HCT116 (cell line): ENCODE measurements at regions not wholly inside any gene's neighbourhood (a gene's known extent, or its start where the extent isn't known, plus 50 kb on each side); places are given as distances from the start of the nearest gene placed in this dataset.

Source experiments
- ATAC-seq: fragments of 200-7000 bp; cut with Tn5 transposase; 2 replicates; pipeline ENCODE4 v1.9.1; 2020; ENCODE audit warnings: mild to moderate bottlenecking, moderate library complexity
- BruUV-seq: library from RNA; stranded (reverse); fragments of 400-500 nt; replicated peaks from 2 replicates; lab custom pipeline; 2021; lab: Mats Ljungman, UMichigan
- CTCF ChIA-PET: fragments of 300-600 bp; sonication (Branson Sonifier 250); formaldehyde crosslinking; loops from one replicate; lab custom pipeline; 2021; ENCODE audit warnings: antibody characterized with exemption; lab: Charles Lee
- POLR2A ChIA-PET: fragments of 300-600, 350-600 bp; sonication (Branson Sonifier 250); formaldehyde crosslinking; loops from one replicate; lab custom pipeline; 2021; ENCODE audit warnings: antibody characterized with exemption; lab: Charles Lee
- RAD21 ChIA-PET, 2 experiments: fragments of 300-600 bp; sonication (Branson Sonifier 250); formaldehyde crosslinking; loops; one replicate each; lab custom pipeline; 2023; ENCODE audit warnings: low total read pairs in 2 of 2; ENCODE audit not compliant: uncharacterized antibody in 2 of 2, unreplicated experiment in 2 of 2, low non-redundant PET in 1 of 2; lab: Charles Lee
- DNase-seq: peaks from one replicate; pipeline ENCODE4 v3.0.0-alpha.2; 2010; ENCODE audit warnings: low read depth, low spot score
- H2AFZ ChIP-seq: fragments of 200-600 bp; shearing (Covaris generic), sonication (generic); 2 replicates; pipeline ENCODE4 v1.6.1; 2017; ENCODE audit warnings: low read depth, mixed run types, mixed read lengths, antibody characterized with exemption, low read length; ENCODE audit not compliant: poor library complexity, severe bottlenecking
- H3K27ac ChIP-seq: 2 replicates; pipeline ENCODE4 v1.5.1; 2012; ENCODE audit warnings: low read depth, low read length
- H3K27me3 ChIP-seq: fragments of 200-600 bp; sonication (generic); 2 replicates; pipeline ENCODE4 v1.6.1; 2016; ENCODE audit warnings: mixed run types, low read length, mixed read lengths; ENCODE audit not compliant: insufficient read depth
- H3K36me3 ChIP-seq, 2 experiments: fragments of 200-500 bp in 1 of 2; fragments of 200-600 bp in 1 of 2; sonication (Bioruptor generic) in 1 of 2; sonication (generic) in 1 of 2; 2 replicates each; pipeline versions ENCODE4 v1.5.1 to v1.6.1; 2014 to 2016; ENCODE audit warnings: low read length in 2 of 2, inconsistent platforms in 1 of 2, mixed read lengths in 1 of 2, mixed run types in 1 of 2; ENCODE audit not compliant: insufficient read depth in 2 of 2, control insufficient read depth in 1 of 2
- H3K4me1 ChIP-seq, 2 experiments: fragments of 200-600 bp in 1 of 2; sonication (generic) in 1 of 2; 2 replicates each; pipeline versions ENCODE4 v1.5.1 to v1.6.1; 2012 to 2017; ENCODE audit warnings: low read length in 2 of 2, inconsistent platforms in 1 of 2, mild to moderate bottlenecking in 1 of 2, mixed read lengths in 1 of 2, mixed run types in 1 of 2, moderate library complexity in 1 of 2; ENCODE audit not compliant: insufficient read depth in 2 of 2, control insufficient read depth in 1 of 2
- H3K4me2 ChIP-seq: fragments of 200-600 bp; sonication (generic); 2 replicates; pipeline ENCODE4 v1.6.1; 2017; ENCODE audit warnings: mixed run types, low read length, mixed read lengths
- H3K4me3 ChIP-seq, 2 experiments: fragments of 200-600 bp in 1 of 2; sonication (generic) in 1 of 2; replicated peaks in 1 of 2; 2 replicates each; pipeline ENCODE4 v1.5.1; 2011 to 2016; ENCODE audit warnings: low read length in 2 of 2, control low read depth in 1 of 2, low read depth in 1 of 2, mild to moderate bottlenecking in 1 of 2, mixed read lengths in 1 of 2, mixed run types in 1 of 2
- H3K79me2 ChIP-seq: fragments of 200-600 bp; sonication (generic); 2 replicates; pipeline ENCODE4 v1.6.1; 2017; ENCODE audit warnings: mild to moderate bottlenecking, mixed run types, low read length, moderate library complexity, mixed read lengths; ENCODE audit not compliant: insufficient read depth
- H3K9ac ChIP-seq: fragments of 200-600 bp; sonication (generic); 2 replicates; pipeline ENCODE4 v1.6.1; 2016; ENCODE audit warnings: low read length, mixed read lengths
- H3K9me2 ChIP-seq: fragments of 200-600 bp; sonication (generic), shearing (Covaris generic); 2 replicates; pipeline ENCODE4 v1.6.1; 2017; ENCODE audit warnings: mixed run types, mild to moderate bottlenecking, moderate library complexity; ENCODE audit not compliant: insufficient read depth
- H3K9me3 ChIP-seq, 2 experiments: fragments of 200-500 bp in 1 of 2; fragments of 200-600 bp in 1 of 2; sonication (Bioruptor generic) in 1 of 2; sonication (generic) in 1 of 2; 2 replicates each; pipeline ENCODE4 v1.6.1; 2014 to 2017; ENCODE audit warnings: low read length in 2 of 2, mixed read lengths in 2 of 2, inconsistent platforms in 1 of 2, low read depth in 1 of 2, mild to moderate bottlenecking in 1 of 2, mixed run types in 1 of 2, moderate library complexity in 1 of 2; ENCODE audit not compliant: control insufficient read depth in 1 of 2, insufficient read depth in 1 of 2
- H4K20me1 ChIP-seq: fragments of 200-600 bp; sonication (generic), shearing (Covaris generic); 2 replicates; pipeline ENCODE4 v1.6.1; 2017; ENCODE audit warnings: mixed run types, mild to moderate bottlenecking, moderate library complexity; ENCODE audit not compliant: insufficient read depth
- CEBPB ChIP-seq: IDR thresholded peaks from 2 replicates; pipeline ENCODE4 v1.6.1; 2012; ENCODE audit warnings: low read depth
- SP1 ChIP-seq: IDR thresholded peaks from 2 replicates; pipeline ENCODE4 v1.6.1; 2012; ENCODE audit warnings: low read depth
- SRF ChIP-seq: IDR thresholded peaks from 2 replicates; pipeline ENCODE4 v1.6.1; 2012; ENCODE audit warnings: low read depth
- YY1 ChIP-seq: IDR thresholded peaks from 2 replicates; pipeline ENCODE4 v1.6.1; 2011; ENCODE audit warnings: low read length, low read depth, moderate library complexity, mild to moderate bottlenecking; ENCODE audit not compliant: insufficient replicate concordance; ENCODE audit errors: extremely low read depth
- ZNF274 ChIP-seq: fragments of 200-500 bp; sonication (Bioruptor generic); IDR thresholded peaks from 2 replicates; pipeline ENCODE4 v1.6.1; 2014; ENCODE audit warnings: mild to moderate bottlenecking, low read depth, low read length, inconsistent platforms
- intact Hi-C: fragments of 100-400 bp; cut with micrococcal nuclease; formaldehyde crosslinking; loops from 2 replicates; pipeline ENCODE4 v1.10.0; 2022
- TF ChIP-seq, protein P1 (sequence below): IDR thresholded peaks from 2 replicates; pipeline ENCODE4 v1.6.1; 2012
- TF ChIP-seq, protein P2 (sequence below): IDR thresholded peaks from 2 replicates; pipeline ENCODE4 v1.6.1; 2012; ENCODE audit warnings: low read depth

- Histone ChIP-seq H2AFZ (no peak overlapping the region), H3K9me2 (no peaks in the 10 kb centered on the region), H3K4me3 (no peak overlapping the region), H3K4me2 (no peak overlapping the region), H3K27ac (no peak overlapping the region), H4K20me1 (no peaks in the 10 kb centered on the region), H3K79me2 (no peaks in the 10 kb centered on the region), H3K27me3 (no peaks in the 10 kb centered on the region), H3K9ac (no peak overlapping the region), H3K36me3 (no peaks in the 10 kb centered on the region), H3K4me1 (no peaks in the 10 kb centered on the region), H3K9me3 (no peaks in the 10 kb centered on the region)
- BruUV-seq, result no TSS peak
- no peak for ATAC-seq
- POLR2A ChIA-PET, result no interaction called here
- no peak for DNase-seq
- TF ChIP-seq YY1, result no peak
- no peak for TF ChIP-seq CEBPB
- TF ChIP-seq ZNF274, result no peak
- TF ChIP-seq, protein P1, sequence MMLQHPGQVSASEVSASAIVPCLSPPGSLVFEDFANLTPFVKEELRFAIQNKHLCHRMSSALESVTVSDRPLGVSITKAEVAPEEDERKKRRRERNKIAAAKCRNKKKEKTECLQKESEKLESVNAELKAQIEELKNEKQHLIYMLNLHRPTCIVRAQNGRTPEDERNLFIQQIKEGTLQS, result no peak
- TF ChIP-seq SRF, result no peak
- TF ChIP-seq SP1, result no peak
- TF ChIP-seq, protein P2, sequence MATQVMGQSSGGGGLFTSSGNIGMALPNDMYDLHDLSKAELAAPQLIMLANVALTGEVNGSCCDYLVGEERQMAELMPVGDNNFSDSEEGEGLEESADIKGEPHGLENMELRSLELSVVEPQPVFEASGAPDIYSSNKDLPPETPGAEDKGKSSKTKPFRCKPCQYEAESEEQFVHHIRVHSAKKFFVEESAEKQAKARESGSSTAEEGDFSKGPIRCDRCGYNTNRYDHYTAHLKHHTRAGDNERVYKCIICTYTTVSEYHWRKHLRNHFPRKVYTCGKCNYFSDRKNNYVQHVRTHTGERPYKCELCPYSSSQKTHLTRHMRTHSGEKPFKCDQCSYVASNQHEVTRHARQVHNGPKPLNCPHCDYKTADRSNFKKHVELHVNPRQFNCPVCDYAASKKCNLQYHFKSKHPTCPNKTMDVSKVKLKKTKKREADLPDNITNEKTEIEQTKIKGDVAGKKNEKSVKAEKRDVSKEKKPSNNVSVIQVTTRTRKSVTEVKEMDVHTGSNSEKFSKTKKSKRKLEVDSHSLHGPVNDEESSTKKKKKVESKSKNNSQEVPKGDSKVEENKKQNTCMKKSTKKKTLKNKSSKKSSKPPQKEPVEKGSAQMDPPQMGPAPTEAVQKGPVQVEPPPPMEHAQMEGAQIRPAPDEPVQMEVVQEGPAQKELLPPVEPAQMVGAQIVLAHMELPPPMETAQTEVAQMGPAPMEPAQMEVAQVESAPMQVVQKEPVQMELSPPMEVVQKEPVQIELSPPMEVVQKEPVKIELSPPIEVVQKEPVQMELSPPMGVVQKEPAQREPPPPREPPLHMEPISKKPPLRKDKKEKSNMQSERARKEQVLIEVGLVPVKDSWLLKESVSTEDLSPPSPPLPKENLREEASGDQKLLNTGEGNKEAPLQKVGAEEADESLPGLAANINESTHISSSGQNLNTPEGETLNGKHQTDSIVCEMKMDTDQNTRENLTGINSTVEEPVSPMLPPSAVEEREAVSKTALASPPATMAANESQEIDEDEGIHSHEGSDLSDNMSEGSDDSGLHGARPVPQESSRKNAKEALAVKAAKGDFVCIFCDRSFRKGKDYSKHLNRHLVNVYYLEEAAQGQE, result no peak
- intact Hi-C loops, result no loop called here
- RAD21 ChIA-PET, result no interaction called here
- CTCF ChIA-PET, result no interaction called here
These were observed 125.1 kb upstream of the FGGY start for GRCh38 chr1:59171788-59172187.
